GM23338 (cell line): ENCODE measurements at regions not wholly inside any gene's neighbourhood (a gene's known extent, or its start where the extent isn't known, plus 50 kb on each side); places are given as distances from the start of the nearest gene placed in this dataset.

Experiments used
- ATAC-seq: fragments of 200-7000 bp; cut with Tn5 transposase; 3 replicates; pipeline ENCODE4 v1.9.1; 2020
- DNase-seq: peaks from one replicate; pipeline ENCODE4 v3.0.0-alpha.2; 2015; ENCODE audit warnings: low spot score
- H2AFZ ChIP-seq: fragments of 200-600 bp; sonication (generic); 2 replicates; pipeline ENCODE4 v1.8.0; 2016; ENCODE audit warnings: antibody characterized with exemption, mild to moderate bottlenecking, moderate library complexity
- H3F3A ChIP-seq: fragments of 200-600 bp; sonication (generic); replicated peaks from 2 replicates; pipeline ENCODE4 v1.8.0; 2017; ENCODE audit warnings: antibody characterized with exemption, mixed run types, low read depth
- H3K27ac ChIP-seq: fragments of 200-600 bp; sonication (generic); 2 replicates; pipeline ENCODE4 v1.6.1; 2016; ENCODE audit warnings: low read depth
- H3K27me3 ChIP-seq: fragments of 200-600 bp; sonication (generic); 2 replicates; pipeline ENCODE4 v1.8.0; 2016; ENCODE audit warnings: mild to moderate bottlenecking, mixed run types, moderate library complexity; ENCODE audit not compliant: insufficient read depth
- H3K36me3 ChIP-seq: fragments of 200-600 bp; sonication (generic); 2 replicates; pipeline ENCODE4 v1.8.0; 2016; ENCODE audit warnings: mild to moderate bottlenecking; ENCODE audit not compliant: insufficient read depth
- H3K4me1 ChIP-seq: fragments of 200-600 bp; sonication (generic); 2 replicates; pipeline ENCODE4 v1.8.0; 2016; ENCODE audit warnings: mild to moderate bottlenecking, moderate library complexity; ENCODE audit not compliant: insufficient read depth
- H3K4me2 ChIP-seq: fragments of 200-600 bp; sonication (generic); 2 replicates; pipeline ENCODE4 v1.7.1; 2017; ENCODE audit warnings: mixed run types
- H3K4me3 ChIP-seq: fragments of 200-600 bp; sonication (generic); 2 replicates; pipeline ENCODE4 v1.6.1; 2016; ENCODE audit warnings: mixed run types
- H3K79me2 ChIP-seq: fragments of 200-600 bp; sonication (generic); replicated peaks from 2 replicates; pipeline ENCODE4 v1.8.0; 2017; ENCODE audit warnings: mild to moderate bottlenecking; ENCODE audit not compliant: insufficient read depth
- H3K9me2 ChIP-seq: fragments of 200-600 bp; sonication (generic); 2 replicates; pipeline ENCODE4 v1.8.0; 2017; ENCODE audit not compliant: insufficient read depth
- H4K20me1 ChIP-seq: fragments of 200-600 bp; sonication (generic); replicated peaks from 2 replicates; pipeline ENCODE4 v1.8.0; 2017; ENCODE audit warnings: mild to moderate bottlenecking; ENCODE audit not compliant: insufficient read depth
- H3K27ac Mint-ChIP-seq: 2 replicates; pipeline ENCODE4 v1.8.0; 2020; ENCODE audit warnings: inconsistent platforms, mild to moderate bottlenecking, moderate library complexity, mixed read lengths
- H3K27me3 Mint-ChIP-seq: 3 replicates; pipeline ENCODE4 v1.8.0; 2022; ENCODE audit warnings: low read depth, mild to moderate bottlenecking, moderate library complexity, mixed read lengths, inconsistent platforms; ENCODE audit not compliant: insufficient read depth, poor library complexity
- H3K36me3 Mint-ChIP-seq: 3 replicates; pipeline ENCODE4 v1.8.0; 2021; ENCODE audit warnings: low read depth, mild to moderate bottlenecking, inconsistent platforms, moderate library complexity, mixed read lengths
- H3K4me1 Mint-ChIP-seq: 3 replicates; pipeline ENCODE4 v1.8.0; 2020; ENCODE audit warnings: mild to moderate bottlenecking, inconsistent platforms, mixed read lengths
- H3K4me3 Mint-ChIP-seq: 3 replicates; pipeline ENCODE4 v1.8.0; 2021; ENCODE audit warnings: moderate library complexity, mild to moderate bottlenecking, inconsistent platforms, mixed read lengths
- H3K9me3 Mint-ChIP-seq: 3 replicates; pipeline ENCODE4 v1.8.0; 2020; ENCODE audit warnings: moderate library complexity, mild to moderate bottlenecking, inconsistent platforms, mixed read lengths
- CREB1 ChIP-seq: fragments of 250-450 bp; sonication (Bioruptor Pico); IDR thresholded peaks from 2 replicates; pipeline ENCODE4 v1.5.0; 2020; ENCODE audit warnings: low read depth, mild to moderate bottlenecking, moderate library complexity
- ETS1 ChIP-seq: IDR thresholded peaks from 2 replicates; pipeline ENCODE4 v1.6.1; 2016; ENCODE audit warnings: antibody characterized with exemption
- EZH2phosphoT487 ChIP-seq: fragments of 200-600 bp; sonication (generic); IDR thresholded peaks from one replicate; pipeline ENCODE4 v1.8.1; 2018; ENCODE audit warnings: antibody characterized with exemption; ENCODE audit not compliant: unreplicated experiment
- NANOG ChIP-seq: IDR thresholded peaks from 2 replicates; pipeline ENCODE4 v1.6.1; 2016; ENCODE audit warnings: antibody characterized with exemption, borderline replicate concordance
- POLR2AphosphoS5 ChIP-seq: IDR thresholded peaks from 2 replicates; pipeline ENCODE4 v1.6.1; 2016; ENCODE audit warnings: antibody characterized with exemption, low read depth
- REST ChIP-seq: IDR thresholded peaks from one replicate; pipeline ENCODE4 v1.6.1; 2018; ENCODE audit warnings: antibody characterized with exemption; ENCODE audit not compliant: unreplicated experiment
- STAT1 ChIP-seq: IDR thresholded peaks from one replicate; pipeline ENCODE4 v1.6.1; 2016; ENCODE audit warnings: antibody characterized with exemption; ENCODE audit not compliant: unreplicated experiment
- ZNF114 ChIP-seq: fragments of 250-450 bp; sonication (Bioruptor Pico); IDR thresholded peaks from 2 replicates; pipeline ENCODE4 v1.5.0; 2020; ENCODE audit warnings: mild to moderate bottlenecking, moderate library complexity
- ZNF331 ChIP-seq: fragments of 250-450 bp; sonication (Bioruptor Pico); IDR thresholded peaks from 2 replicates; pipeline ENCODE4 v1.5.0; 2020; ENCODE audit warnings: low read depth, mild to moderate bottlenecking, moderate library complexity

DNA sequence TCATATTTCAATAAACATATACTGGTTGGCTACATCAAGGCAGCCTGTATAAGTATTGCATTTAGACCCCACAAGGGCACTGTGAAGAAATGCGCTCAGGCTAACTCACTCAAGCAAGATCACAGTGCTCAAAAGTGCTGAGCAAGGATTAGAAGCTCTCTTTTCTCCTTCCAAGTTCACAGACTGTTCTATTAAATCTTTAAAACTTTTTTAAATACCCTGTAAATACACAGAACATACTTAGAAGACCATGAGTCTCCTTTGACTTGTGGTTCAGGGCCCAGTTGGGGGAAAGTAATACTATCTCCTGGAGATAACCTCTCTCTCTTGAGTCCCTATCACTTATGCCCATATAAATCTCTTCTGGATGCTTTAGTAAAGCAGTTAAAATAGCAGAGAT lies 152.9 kb downstream of the SP3 start (continued):
- no peak for TF ChIP-seq ZNF331 (CRISPR knock-in tag)
- no peak for TF ChIP-seq REST
- TF ChIP-seq EZH2phosphoT487: no peak
- no peak for TF ChIP-seq STAT1
- no peak for TF ChIP-seq POLR2AphosphoS5
- TF ChIP-seq CREB1 (CRISPR knock-in tag): no peak
- no peak for TF ChIP-seq ETS1
- TF ChIP-seq NANOG: no peak
- TF ChIP-seq ZNF114 (CRISPR knock-in tag): no peak

DNA sequence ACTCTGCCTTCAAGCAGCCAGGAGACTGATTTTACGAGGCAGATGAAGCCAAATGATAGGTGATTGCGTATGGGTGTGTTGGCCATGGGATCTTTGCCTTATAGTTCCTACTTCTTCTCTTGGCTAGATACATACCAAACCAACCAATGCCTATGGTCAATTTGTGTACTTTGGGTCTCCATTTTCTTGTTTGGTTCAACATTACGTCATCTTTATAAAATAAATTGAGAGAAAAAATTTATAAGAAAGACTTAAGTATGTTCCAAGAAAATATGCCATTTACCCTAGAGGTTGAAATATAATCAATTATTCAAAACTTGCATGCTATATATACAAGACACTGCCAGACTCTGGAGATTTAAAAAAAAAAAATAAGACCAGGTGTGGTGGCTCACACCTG lies 150.9 kb downstream of the SP3 start:
- H3F3A ChIP-seq: no peaks in the 10 kb centered on the region

DNA sequence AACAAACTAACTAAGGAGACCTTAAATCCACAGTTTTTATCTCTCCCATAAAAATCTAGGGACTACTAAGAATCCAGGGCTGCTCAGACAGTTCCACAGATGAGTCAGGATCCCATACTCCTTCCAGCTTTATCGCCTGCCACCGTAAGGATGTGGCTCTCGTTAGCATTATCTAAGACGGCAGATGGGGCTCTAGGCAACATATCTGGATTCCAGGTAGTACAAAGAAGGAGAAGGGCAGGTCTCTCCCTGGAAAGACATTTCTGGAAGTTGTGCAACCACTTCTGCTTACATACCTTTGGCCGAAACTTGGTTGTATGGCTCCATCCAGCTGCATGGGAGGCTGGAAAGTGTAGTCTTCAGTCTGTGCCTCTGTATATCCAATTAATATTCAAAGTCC lies 149.4 kb downstream of the SP3 start:
- no peak for TF ChIP-seq ZNF114 (CRISPR knock-in tag)
- no peaks in the 10 kb centered on the region for H4K20me1 ChIP-seq
- Mint-ChIP-seq H3K36me3 (no peaks in the 10 kb centered on the region), H3K4me3 (no peak overlapping the region), H3K4me1 (no peaks in the 10 kb centered on the region; the same call in 2 of the 3 replicates), H3K27me3 (no peaks in the 10 kb centered on the region), H3K9me3 (no peaks in the 10 kb centered on the region; the same call in 2 of the 3 replicates), H3K27ac (no peak overlapping the region)
- no peak overlapping the region for H2AFZ ChIP-seq
- H3K4me3 ChIP-seq: no peak overlapping the region
- DNase-seq (no peak), ATAC-seq (no peak)
- H3K9me2 ChIP-seq: peaks cover 14% of the 10 kb centered on the region; the same call in 1 of the 2 replicates
- no peak overlapping the region for H3K27ac ChIP-seq
- H3K79me2 ChIP-seq: no peaks in the 10 kb centered on the region
- H3K4me1 ChIP-seq: no peaks in the 10 kb centered on the region
- H3K4me2 ChIP-seq: no peak overlapping the region
- H3F3A ChIP-seq: no peaks in the 10 kb centered on the region
- no peaks in the 10 kb centered on the region for H3K36me3 ChIP-seq
- H3K27me3 ChIP-seq: no peaks in the 10 kb centered on the region

More for the DNA sequence above, 150.9 kb downstream of the SP3 start:
- Histone ChIP-seq H3K36me3 (no peaks in the 10 kb centered on the region), H3K9me2 (peaks cover 14% of the 10 kb centered on the region; the same call in 1 of the 2 replicates), H3K4me1 (no peaks in the 10 kb centered on the region), H4K20me1 (no peaks in the 10 kb centered on the region), H3K4me3 (no peak overlapping the region), H2AFZ (no peak overlapping the region), H3K4me2 (no peak overlapping the region), H3K27ac (no peak overlapping the region), H3K27me3 (no peaks in the 10 kb centered on the region), H3K79me2 (no peaks in the 10 kb centered on the region)
- Mint-ChIP-seq H3K4me3 (no peak overlapping the region), H3K36me3 (no peaks in the 10 kb centered on the region), H3K9me3 (no peaks in the 10 kb centered on the region; the same call in 2 of the 3 replicates), H3K27me3 (no peaks in the 10 kb centered on the region), H3K4me1 (no peaks in the 10 kb centered on the region), H3K27ac (no peak overlapping the region)
- TF ChIP-seq CREB1 (CRISPR knock-in tag) (no peak), POLR2AphosphoS5 (no peak), ZNF114 (CRISPR knock-in tag) (no peak), STAT1 (no peak)
- ATAC-seq (no peak), DNase-seq (no peak)
